ENCODE measurements at regions not wholly inside any gene's neighbourhood (a gene's known extent, or its start where the extent isn't known, plus 50 kb on each side); places are given as distances from the start of the nearest gene placed in this dataset.

- TF ChIP-seq EZH2 (IDR thresholded peaks at IDR 0.05; ENCODE audit: low read depth) = no peak
- TF ChIP-seq CTCF (conservative IDR thresholded peaks at IDR 0.05) = no peak
- BruUV-seq (replicated peaks) = no TSS peak
- peak in 1 of 2 experiments; percentile 67 for DNase-seq
- Histone ChIP-seq H3K9me2 (ENCODE audit: insufficient read depth) (no peaks in the 10 kb centered on the region), H3K4me2 (peak overlapping the region; percentile 39), H3K9me3 (ENCODE audit: insufficient read depth, low read depth) (no peaks in the 10 kb centered on the region), H3K4me1 (replicated peaks; ENCODE audit: insufficient read depth) (peaks cover 9% of the 10 kb centered on the region), H2AFZ (0 out of 2 replicates have a peak overlapping the region, but pooled peaks have one; percentile 25), H3K36me3 (ENCODE audit: low read depth) (no peaks in the 10 kb centered on the region), H3K79me2 (ENCODE audit: low read depth) (no peaks in the 10 kb centered on the region), H4K20me1 (ENCODE audit: insufficient read depth) (no peaks in the 10 kb centered on the region), H3K4me3 (no peak overlapping the region), H3K27ac (no peak overlapping the region), H3K27me3 (ENCODE audit: insufficient read depth, low read depth) (no peaks in the 10 kb centered on the region), H3F3A (ENCODE audit: insufficient read depth, low read depth) (peaks cover 4% of the 10 kb centered on the region; the same call in 1 of the 2 replicates)
- intact Hi-C loops (cut with micrococcal nuclease; ENCODE audit: unreplicated experiment) = no loop called here
- POLR2A ChIA-PET (ENCODE audit: unreplicated experiment) = interaction anchor here (0.5 to 0.6 kb wide), 3 partner anchors 11 to 706 kb away, joined by 3 to 5 read pairs (median 4); no protein-coding TSS in a partner anchor
- CTCF ChIA-PET = interaction anchor here (0.5 kb wide), 1 partner anchor 129 kb away, joined by 3 read pairs; no protein-coding TSS in a partner anchor
Observed at GRCh38 chr1:220347654-220348175, 75.5 kb upstream of the RAB3GAP2 start.

- no peak for DNase-seq
- Histone ChIP-seq H3K9me3 (ENCODE audit: insufficient read depth, low read depth) (no peaks in the 10 kb centered on the region), H3K36me3 (ENCODE audit: low read depth) (no peaks in the 10 kb centered on the region), H3K79me2 (ENCODE audit: low read depth) (no peaks in the 10 kb centered on the region), H2AFZ (no peak overlapping the region), H3K27ac (no peak overlapping the region), H3K9me2 (ENCODE audit: insufficient read depth) (no peaks in the 10 kb centered on the region), H3K4me2 (no peak overlapping the region), H3K27me3 (ENCODE audit: insufficient read depth, low read depth) (no peaks in the 10 kb centered on the region), H3K4me1 (replicated peaks; ENCODE audit: insufficient read depth) (peaks cover 9% of the 10 kb centered on the region), H3F3A (ENCODE audit: insufficient read depth, low read depth) (peaks cover 4% of the 10 kb centered on the region; the same call in 1 of the 2 replicates), H3K4me3 (no peak overlapping the region), H4K20me1 (ENCODE audit: insufficient read depth) (no peaks in the 10 kb centered on the region)
- POLR2A ChIA-PET (ENCODE audit: unreplicated experiment) = no interaction called here
- TF ChIP-seq EZH2 (IDR thresholded peaks at IDR 0.05; ENCODE audit: low read depth) = no peak
- no peak for TF ChIP-seq CTCF (conservative IDR thresholded peaks at IDR 0.05)
- intact Hi-C loops (cut with micrococcal nuclease; ENCODE audit: unreplicated experiment) = no loop called here
- CTCF ChIA-PET = no interaction called here
- BruUV-seq (replicated peaks) = no TSS peak
Observed at GRCh38 chr1:220344745-220345144, 72.5 kb upstream of the RAB3GAP2 start.

GRCh38 chr1:220342853-220343252 lies 70.6 kb upstream of the RAB3GAP2 start:
- no peaks in the 10 kb centered on the region for H3K79me2 ChIP-seq (ENCODE audit: low read depth)
- H3K9me2 ChIP-seq (ENCODE audit: insufficient read depth) = no peaks in the 10 kb centered on the region
- H3K36me3 ChIP-seq (ENCODE audit: low read depth) = no peaks in the 10 kb centered on the region
- H3K4me3 ChIP-seq = no peak overlapping the region
- H3K4me2 ChIP-seq = no peak overlapping the region
- H2AFZ ChIP-seq = no peak overlapping the region
- BruUV-seq (replicated peaks) = no TSS peak
- ChIA-PET POLR2A (ENCODE audit: unreplicated experiment) (interaction anchor here (0.6 kb wide), 1 partner anchor 20 kb away, joined by 4 read pairs; no protein-coding TSS in a partner anchor), CTCF (interaction anchor here (0.7 kb wide), 1 partner anchor 47 kb away, joined by 5 read pairs; no protein-coding TSS in a partner anchor)
- H4K20me1 ChIP-seq (ENCODE audit: insufficient read depth) = no peaks in the 10 kb centered on the region
- DNase-seq = no peak
- peaks cover 17% of the 10 kb centered on the region for H3K4me1 ChIP-seq (replicated peaks; ENCODE audit: insufficient read depth)
- intact Hi-C loops (cut with micrococcal nuclease; ENCODE audit: unreplicated experiment) = no loop called here
- no peaks in the 10 kb centered on the region for H3K27me3 ChIP-seq (ENCODE audit: insufficient read depth, low read depth)
- H3K9me3 ChIP-seq (ENCODE audit: insufficient read depth, low read depth) = no peaks in the 10 kb centered on the region
- peaks cover 6% of the 10 kb centered on the region; the same call in 1 of the 2 replicates for H3F3A ChIP-seq (ENCODE audit: insufficient read depth, low read depth)
- TF ChIP-seq CTCF (conservative IDR thresholded peaks at IDR 0.05) = no peak
- H3K27ac ChIP-seq = no peak overlapping the region

All from PC-9 (cell line).